ENCODE measurements at regions not wholly inside any gene's neighbourhood (a gene's known extent, or its start where the extent isn't known, plus 50 kb on each side); places are given as distances from the start of the nearest gene placed in this dataset.
"Not testable (repeated sequence)": the region's sequence is repeated elsewhere in the genome, so short reads cannot be mapped to it uniquely, and the experiment has no call there.

DNA sequence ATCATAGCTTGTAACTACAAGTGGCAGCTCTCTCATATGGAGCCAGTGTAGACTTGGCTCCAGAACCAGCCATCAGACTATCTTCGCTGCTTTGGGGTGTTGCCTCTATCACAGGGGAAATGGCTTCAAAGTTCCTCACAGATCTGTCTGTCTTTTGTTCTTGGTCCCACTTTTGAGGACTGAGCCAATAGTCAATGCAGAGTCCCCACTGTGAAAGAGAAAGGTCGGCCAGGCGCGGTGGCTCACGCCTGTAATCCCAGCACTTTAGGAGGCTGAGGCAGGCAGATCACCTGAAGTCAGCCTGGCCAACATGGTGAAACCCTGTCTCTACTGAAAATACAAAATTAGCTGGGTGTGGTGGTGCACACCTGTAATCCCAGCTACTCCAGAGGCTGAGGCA is 86.9 kb upstream of the FZD7 start:
- not testable (repeated sequence) for DNase-seq (ENCODE audit: low read depth)

DNA sequence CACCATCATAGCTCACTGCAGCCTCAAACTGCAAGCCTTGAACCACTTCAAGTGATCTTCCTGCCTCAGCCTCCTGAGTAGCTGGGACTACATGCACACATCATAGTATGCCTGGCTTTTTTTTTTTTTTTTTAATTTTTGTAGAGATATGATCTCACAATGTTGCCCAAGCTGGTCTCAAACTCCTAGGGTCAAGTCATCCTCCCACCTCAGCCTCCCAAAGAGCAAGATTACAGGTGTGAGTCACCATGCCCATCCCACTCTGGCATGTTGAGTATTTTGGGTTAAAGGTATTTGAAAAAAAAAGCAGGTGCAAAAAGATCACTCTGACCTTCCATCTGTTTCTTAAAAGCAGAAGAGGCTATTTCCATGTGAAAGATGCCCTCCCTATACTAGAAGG is 86.4 kb upstream of the FZD7 start:
- DNase-seq (ENCODE audit: low read depth), result no peak

DNA sequence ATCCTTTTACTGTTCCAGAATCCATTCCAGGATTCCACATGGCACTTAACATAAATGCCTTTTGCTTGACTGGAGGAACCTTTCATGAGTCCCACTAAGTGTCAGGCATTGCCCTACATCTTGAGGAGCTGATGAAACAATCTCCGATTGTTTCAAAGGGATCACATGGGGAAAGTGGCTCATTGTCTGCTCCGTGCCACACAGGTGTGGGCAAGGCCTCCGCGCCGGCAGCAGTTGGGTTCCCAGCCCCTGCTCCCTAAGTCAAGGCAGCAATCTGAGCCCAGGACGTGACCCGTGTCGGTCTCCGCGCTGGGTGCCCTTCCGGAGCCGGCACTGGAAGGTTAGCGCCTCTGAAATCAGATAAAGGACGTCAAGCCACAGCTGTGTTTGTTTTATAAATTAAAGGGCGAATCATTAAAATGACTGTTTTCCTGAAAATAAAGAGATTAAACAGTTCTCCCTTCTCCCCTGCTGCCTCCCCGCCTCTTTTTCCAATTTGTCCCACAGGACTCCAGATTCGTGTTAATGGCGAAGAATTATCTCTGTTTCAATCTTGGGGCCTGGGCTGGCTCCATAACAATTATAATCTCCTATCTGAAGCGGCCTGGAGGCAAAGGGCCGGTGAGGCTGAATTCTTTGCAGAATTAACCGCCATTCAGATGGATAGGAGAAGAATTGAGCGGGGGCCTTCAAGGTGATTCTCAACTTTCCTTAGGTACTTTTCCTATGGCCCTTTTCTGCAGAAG is 84.3 kb upstream of the FZD7 start:
- no peak for DNase-seq (ENCODE audit: low read depth)

DNA sequence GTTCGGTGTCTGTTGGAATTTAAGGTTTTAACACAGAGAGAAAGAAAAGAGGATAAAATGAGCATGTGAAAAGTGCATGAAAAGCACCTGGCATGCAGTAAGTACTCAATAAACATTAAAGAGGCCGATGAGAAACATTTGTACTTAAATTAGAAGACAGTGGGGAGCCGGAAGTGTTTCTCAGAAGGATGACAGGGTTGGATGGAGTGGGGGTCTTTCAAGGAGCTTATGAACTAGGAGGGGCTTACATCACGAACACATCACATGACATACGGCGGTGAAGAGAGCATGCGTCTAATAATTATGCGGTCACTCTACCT is 83.8 kb upstream of the FZD7 start:
- no peak for DNase-seq (ENCODE audit: low read depth)

DNA sequence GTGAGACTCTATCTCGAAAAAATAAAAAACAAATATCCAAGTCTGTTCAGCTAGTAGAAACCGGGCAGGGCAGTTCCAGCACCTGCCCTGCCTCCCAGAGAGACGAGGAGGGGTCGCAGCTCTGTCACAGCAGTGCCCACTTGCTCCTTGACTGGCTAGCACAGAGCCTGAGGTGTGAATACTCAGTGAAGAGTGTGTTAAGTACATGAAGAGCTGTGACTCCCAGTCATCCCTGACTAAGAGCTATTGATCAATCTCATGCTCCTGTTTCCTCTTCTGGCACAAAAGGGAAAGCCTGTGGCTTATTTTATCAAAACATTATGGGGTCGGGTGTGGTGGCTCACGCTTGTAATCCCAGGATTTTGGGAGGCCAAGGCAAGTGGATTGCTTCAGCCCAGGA is 83.0 kb upstream of the FZD7 start:
- peak; percentile 47 for DNase-seq (ENCODE audit: low read depth)

DNA sequence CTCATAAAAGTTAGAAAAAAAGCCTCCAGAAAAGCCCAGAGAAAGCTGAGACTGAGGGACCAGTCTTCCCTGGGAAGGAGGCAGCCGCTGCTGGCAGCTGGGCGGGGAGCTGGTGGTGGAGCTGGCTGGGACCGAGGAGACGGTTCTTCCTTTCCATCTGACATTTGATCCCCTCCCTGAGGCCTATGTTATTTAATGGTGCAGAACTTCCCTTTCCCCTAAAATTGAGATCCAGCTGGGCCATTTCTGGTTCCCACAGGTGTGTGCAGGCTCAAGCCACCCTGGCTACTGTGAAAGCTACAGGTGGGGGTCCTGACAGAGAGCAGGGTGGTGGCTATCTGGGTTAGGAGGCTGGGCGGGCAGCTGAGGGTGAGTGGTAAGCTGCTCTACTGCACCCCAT is 81.5 kb upstream of the FZD7 start:
- DNase-seq (ENCODE audit: low read depth), result no peak

DNA sequence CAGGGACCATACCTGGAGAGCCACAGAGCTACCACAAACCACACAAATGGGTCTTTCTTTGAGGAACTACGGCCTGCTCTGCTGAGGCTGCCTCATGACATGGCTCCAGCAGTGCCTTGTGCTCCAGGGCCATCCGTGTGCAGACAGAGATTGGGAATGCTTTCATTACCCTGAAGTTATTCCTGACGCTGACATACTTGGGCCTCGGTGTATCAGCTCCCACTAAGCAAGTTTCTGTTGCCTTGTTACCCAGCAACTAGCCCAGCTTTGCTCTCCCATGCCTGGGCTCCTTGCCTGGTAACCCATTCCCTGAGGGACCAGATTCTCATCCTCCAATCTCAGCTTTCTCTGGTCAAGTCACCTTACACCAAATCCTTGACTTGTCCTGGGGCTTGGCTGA is 80.3 kb upstream of the FZD7 start:
- DNase-seq (ENCODE audit: low read depth), result peak; percentile 13

DNA sequence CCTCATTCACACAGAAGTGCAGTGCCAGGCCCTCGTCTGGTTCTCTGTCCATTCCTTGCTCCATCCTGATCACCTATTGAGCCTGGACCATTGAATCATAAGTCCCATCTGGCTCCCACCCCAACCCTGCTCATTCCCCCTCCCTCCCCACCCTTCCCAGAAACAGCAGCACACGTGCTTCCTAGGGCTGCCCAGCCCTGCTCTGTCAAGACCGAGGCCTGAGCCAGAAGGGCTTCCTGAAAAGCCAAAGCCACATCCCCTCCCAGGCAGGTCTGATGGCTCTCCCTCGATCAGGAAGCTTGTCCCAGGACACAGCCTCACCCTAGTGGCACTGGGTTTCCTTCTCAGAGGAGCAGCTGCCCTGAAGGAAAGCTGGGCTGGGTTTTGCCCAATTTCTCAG is 79.8 kb upstream of the FZD7 start:
- DNase-seq (ENCODE audit: low read depth), result no peak

DNA sequence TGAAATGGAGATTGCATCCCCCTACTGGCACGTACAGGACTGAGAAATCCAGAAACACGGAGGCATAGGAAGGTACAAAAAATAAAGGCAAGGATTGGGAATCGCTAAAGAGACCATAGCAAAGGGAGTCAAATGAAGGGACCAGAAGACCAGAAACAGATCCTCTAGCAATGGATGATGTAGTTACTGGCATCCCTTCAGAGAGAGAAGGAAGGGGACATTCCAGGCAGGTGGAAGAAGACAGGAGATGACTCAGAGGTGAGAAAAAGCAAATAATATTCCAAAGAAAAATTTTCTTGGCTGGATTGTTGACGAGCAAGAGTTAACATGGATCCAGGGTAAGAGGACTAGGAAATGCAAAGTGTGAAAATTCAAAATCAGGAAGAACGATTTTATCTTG is 78.4 kb upstream of the FZD7 start:
- no peak for DNase-seq (ENCODE audit: low read depth)

DNA sequence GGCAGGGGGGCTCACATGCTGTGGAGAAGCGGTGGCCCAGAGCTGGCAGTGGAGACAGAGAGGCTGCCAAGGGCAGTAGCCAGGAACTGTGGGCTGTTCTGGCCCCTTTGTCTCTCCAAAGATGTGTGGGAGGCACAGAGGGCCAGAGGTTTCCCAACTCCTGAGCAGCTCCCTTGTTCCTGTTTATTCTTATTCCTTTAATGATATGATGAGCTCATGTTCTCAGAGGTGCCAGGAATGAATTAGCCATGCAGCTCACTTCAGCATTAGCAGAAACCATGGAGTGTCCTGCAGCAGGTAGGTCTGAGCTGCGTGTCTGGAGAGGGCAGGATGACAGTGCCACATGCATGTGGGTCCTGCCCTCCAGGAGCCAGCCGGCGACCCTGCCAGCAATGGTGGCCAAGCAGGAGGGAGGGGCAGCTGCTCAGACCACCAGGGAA is 77.9 kb upstream of the FZD7 start:
- peak; percentile 76 for DNase-seq (ENCODE audit: low read depth)

DNA sequence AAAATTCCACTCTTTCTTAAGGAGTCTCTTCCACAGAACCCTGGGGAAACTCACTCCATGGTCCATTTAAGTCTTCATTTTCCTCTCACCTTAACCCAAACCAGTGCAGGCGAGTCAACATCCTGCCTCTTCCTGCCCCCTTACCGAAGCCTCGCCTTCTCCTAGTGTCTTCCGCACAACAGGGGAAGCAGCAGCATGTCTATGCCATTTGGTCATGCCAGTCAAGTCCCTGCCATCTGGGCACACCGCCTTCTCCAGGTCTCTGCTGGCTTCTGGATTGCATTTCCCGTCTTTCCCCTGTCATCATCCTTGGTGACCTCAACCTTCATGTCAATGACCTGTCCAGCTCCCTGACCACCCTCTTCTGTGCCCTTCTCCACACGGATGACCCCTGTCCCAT is 77.3 kb upstream of the FZD7 start:
- no peak for DNase-seq (ENCODE audit: low read depth)

DNA sequence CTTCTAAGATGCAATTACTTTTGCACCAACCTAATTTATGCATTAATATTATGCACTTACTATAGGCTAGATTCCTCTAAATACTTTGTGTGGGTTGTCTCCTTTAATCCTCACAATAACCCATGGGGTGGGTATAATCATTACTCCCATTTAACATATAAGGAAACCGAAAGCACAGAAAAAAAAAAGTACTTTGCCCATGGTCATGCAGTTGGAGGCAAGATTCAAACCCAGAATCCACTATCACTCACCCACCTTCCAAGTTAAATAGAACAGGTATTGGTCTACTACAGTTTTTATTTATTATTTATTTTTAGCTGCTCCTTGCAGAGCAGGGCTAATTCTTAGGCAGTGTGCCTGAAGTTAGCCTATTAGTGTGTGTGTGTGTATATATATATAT is 76.6 kb upstream of the FZD7 start:
- no peak for DNase-seq (ENCODE audit: low read depth)

DNA sequence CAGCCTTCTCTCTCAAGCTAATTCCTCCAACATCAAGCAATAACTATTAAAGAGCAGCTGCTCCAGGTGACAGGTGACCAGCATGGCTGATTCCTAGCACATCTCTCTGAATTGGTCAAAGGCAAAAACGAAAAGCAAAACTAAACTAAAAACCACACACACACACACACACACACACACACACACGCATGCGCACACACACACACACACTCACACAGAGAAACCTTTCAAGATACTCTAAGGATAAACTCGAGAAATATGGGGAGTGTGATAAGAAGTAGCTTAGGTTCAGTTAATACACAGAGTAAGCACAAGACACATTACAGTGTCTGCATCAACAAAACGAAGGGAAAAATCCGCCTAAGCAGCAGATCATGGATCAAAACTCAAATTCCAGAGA is 74.5 kb upstream of the FZD7 start:
- DNase-seq (ENCODE audit: low read depth), result no peak

DNA sequence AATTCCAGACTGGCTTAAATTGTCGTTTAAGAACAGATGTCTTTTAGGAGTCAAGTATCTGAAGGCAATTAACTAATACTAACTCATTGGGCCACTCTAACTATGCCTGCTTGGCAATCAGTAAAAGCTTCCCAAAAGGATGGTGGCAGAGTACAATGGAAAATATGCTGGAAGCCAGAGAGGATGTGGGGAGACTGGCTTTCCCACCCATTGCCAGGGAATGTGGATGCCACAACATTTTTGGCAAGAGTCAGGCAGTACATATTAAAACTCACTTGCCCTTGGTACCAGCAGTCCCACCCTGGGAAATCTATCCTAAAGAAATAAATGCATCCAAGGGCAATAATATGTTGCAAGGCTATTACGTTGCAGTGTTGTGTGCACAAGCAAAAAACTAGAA is 74.0 kb upstream of the FZD7 start:
- no peak for DNase-seq (ENCODE audit: low read depth)

DNA sequence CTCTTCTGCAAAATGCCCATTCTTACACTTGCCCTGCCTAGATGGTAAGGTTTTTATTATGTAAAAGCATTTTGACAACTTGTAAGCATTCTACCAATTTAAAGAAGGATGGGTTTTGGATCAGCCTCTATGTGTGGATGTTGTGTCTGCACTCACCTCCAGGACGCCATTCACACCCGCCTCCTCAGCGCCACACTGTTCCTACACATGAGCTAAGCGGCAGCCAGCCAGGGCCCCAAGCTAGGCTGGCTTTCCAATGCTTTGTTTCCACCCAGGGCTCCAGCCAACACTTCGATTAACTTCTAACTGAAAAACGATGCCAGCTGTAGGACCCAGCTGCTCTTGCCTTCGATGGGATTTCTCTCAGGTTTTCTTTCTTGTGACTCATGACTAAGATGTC is 73.3 kb upstream of the FZD7 start:
- no peak for DNase-seq (ENCODE audit: low read depth)

DNA sequence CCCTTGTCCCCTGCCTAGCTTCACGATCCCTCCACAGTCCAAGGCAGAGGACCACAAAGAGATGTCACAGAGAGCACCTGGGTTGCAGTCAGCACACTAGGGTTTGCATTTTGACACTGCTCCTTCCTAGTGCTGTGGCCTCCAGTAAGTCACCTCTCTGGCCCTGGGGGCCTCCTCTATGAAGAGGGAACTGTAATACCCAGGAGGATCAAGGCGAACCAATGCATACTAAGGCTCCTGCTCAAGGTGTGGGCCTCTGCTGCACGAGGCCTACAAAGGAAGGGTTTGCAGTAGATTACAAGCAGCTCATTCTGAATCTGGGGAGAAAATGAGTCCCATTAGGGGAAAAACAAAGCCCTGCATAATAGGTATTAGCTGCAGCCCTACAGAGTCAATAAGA is 72.3 kb upstream of the FZD7 start:
- DNase-seq (ENCODE audit: low read depth), result no peak

DNA sequence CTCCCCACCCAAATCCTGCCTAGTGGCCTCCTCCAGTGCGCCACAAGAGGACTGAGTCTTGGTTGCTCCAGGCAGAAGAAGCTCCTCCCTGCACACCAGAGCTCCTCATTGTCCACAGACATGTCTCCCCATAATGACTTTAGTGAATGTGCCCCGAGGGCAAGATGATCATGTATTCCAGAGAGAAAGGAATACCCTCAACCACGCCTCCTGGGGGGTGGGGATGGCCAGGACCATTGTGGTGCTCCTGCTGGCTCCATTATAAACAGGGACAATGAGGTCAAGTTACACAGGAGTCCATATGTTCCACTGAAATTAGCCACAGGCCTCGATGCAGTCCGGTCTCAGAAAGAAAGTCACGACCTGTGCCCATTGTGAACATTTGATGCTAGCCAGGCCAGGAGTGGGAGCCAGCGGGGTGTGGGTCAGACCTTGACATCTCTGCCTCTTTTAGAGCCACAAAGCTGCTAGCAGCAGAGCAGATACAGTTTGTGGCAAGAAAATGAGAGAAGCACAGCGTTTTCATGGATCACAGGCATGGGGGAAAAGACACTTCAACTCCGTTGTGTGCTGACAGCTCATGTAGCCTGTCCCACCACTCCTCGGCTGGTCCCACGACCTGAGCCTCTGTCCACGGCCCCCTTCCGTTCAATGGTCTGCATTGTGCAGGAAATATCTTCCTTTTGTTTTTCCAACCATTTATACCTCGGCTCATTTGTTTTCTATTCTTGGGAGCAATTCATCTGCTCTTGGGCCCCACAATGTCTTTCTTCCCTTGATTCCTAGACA is 70.7 kb upstream of the FZD7 start:
- DNase-seq (ENCODE audit: low read depth), result no peak

DNA sequence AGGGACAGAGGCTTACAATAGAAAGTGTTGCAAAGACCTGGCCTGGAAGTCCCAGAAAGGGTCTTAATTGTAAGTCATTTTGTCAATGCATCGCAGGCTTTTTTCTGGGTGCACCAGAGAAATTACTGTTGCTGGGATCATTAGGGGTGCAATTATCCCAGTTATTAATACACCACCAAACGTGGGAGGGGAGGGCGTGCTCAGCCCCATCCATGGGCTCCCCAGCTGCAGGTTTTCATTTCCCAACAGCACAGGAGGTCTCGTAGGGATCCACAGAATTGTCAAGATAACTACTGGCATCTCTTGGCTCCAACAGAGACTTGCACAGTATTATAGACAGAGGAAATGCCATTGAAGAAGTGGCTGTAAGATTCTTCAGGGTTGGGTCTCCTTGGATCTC is 69.6 kb upstream of the FZD7 start:
- no peak for DNase-seq (ENCODE audit: low read depth)

DNA sequence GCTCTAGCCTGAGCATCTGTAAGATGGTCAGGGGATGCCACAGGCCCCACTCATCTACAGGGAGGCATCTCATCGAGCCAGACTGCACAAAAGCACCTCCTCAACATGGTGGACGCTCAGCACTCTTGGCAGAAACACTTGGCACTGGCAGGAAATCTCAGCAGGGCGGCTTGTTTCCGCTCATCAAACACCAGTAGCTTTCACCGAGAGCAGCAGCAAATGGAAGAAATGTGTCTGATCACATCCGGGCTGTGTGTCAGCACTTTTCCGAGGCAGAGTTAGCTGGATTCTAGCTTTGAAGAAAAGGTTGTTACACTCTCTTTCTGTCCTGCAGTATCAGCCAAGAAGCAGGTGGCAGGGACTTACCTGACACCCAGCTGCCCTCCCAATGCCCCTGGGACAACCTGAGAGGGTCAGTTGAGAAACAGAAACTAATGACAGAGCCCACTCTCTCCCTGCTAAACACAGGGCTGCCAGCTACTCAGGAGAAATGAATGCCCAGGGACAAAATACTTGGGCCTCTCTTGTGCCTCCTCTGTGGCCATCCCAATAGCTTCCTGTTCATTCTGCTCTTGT is 68.9 kb upstream of the FZD7 start:
- no peak for DNase-seq (ENCODE audit: low read depth)

DNA sequence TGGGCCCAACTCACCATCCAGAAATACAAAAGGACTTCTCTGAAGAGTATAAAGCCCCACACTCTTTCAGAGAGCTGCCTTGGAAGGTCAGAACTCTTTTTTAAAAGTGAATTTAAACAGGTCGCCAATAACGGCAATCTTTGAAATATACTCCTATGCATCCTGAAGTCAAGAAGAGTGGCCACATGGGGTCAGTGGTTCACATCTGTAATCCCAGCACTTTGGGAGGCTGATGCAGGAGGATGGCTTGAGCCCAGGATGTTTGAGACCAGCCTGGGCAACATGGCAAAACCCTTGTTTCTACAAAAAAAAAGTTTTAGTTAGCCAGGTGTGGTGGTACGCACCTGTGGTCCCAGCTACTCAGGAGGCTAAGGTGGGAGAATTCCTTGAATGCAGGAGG is 68.1 kb upstream of the FZD7 start:
- no peak for DNase-seq (ENCODE audit: low read depth)

DNA sequence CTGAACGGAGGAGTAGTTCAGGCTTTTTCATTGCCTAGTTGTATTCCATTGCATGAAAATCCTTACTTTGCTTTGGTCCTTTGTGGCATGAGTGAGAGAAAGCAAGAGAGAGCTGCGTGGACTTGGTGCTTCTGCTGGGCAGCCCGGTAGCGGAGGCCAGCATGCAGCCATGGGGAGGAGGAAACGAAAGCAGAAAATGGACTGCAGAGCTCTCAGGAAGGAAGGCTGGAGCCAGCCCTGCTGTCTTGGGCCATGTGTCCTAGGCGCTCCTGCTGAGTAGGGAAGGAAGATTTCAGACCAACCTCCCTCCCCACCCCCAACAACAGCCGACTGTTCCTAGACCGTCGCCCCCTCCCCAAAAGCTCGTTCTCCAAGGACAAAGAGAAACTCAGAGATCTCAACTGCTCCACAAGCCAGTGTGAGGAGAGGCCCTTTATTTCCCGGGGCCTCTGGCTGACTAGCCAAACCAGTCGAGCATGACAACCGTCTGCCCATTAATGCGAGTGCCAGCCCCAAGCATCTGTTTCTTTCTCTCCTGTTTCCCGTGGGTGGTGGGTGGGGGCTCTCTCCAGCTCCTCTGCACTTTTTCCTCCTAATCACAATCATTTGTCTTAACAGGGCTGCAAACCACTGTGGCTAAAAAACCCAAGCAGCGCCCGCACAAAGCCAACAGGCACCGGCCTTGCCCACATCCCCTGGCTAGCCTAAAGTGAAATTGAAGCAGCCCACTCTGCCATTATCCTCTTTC is 66.8 kb upstream of the FZD7 start:
- peak; percentile 56 for DNase-seq (ENCODE audit: low read depth)

DNA sequence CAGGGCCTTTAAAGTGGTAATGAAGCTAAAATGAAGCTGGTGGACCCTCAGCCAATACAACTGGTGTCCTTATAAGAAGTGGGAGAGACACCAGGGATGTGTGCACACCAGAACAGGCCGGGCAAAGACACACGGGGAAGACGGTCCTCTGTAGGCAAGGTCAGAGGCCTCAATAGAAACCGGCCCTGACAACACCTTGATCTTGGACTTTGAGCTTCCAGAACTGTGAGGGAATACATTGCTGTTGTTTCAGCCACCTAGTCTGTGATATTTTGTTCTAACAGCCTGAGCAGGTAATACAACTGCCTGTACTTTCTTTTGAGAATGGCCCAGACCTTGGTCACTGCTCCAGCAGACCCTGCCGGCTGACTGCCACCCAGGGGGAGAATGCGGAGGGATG is 65.6 kb upstream of the FZD7 start:
- DNase-seq (ENCODE audit: low read depth), result no peak

DNA sequence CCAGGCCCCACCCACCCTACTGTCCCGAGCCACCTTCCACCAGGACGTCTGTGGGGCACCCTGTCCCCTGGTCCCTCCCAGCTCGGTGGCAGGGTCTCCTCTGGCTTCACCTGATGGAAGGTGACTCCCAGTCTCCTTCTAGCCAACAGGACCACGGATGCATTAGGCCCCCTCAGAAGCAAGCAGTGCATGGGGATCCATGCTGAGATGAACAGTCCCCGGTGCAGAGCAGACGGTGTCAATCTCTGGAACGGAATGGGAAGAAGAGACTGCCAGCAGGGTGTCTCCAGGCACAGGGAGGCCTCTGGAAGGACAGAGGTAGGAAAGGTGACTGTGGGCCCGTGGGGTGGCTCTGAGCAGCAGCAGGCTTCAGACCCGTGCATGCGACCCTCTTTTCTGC is 65.2 kb upstream of the FZD7 start:
- no peak for DNase-seq (ENCODE audit: low read depth)
